ENCODE measurements at regions not wholly inside any gene's neighbourhood (a gene's known extent, or its start where the extent isn't known, plus 50 kb on each side); places are given as distances from the start of the nearest gene placed in this dataset.

DNA sequence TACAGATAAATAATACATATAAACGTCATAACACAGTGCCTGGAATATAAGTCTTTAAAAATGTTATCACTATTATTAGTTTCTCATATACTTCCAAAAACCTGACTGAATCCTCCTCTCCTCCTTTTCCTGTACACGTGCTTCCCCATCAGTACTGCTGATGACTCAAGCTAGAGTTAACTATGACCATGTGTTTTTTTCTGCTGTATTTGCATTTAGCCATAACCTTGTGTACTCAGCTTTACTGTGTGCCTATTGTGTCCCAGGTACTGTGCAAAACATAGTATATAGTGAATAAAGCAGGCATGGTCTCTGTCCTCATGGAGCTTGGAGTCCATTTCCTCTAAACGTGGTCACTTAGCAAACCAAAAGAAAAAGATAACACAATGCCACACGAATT, 56.5 kb upstream of the ARHGAP32 start (continued):
- TF ChIP-seq FIP1L1 (IDR thresholded peaks at IDR 0.05; ENCODE audit: borderline replicate concordance, insufficient read depth, low read depth, low read length): no peak
- TF ChIP-seq, protein P1, sequence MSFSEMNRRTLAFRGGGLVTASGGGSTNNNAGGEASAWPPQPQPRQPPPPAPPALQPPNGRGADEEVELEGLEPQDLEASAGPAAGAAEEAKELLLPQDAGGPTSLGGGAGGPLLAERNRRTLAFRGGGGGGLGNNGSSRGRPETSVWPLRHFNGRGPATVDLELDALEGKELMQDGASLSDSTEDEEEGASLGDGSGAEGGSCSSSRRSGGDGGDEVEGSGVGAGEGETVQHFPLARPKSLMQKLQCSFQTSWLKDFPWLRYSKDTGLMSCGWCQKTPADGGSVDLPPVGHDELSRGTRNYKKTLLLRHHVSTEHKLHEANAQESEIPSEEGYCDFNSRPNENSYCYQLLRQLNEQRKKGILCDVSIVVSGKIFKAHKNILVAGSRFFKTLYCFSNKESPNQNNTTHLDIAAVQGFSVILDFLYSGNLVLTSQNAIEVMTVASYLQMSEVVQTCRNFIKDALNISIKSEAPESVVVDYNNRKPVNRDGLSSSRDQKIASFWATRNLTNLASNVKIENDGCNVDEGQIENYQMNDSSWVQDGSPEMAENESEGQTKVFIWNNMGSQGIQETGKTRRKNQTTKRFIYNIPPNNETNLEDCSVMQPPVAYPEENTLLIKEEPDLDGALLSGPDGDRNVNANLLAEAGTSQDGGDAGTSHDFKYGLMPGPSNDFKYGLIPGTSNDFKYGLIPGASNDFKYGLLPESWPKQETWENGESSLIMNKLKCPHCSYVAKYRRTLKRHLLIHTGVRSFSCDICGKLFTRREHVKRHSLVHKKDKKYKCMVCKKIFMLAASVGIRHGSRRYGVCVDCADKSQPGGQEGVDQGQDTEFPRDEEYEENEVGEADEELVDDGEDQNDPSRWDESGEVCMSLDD (CRISPR knock-in tag; IDR thresholded peaks at IDR 0.05; ENCODE audit: borderline replicate concordance): no peak
- TF ChIP-seq ZSCAN31 (CRISPR knock-in tag; IDR thresholded peaks at IDR 0.05; ENCODE audit: low read depth): no peak
- no peak for TF ChIP-seq CEBPG (CRISPR knock-in tag; IDR thresholded peaks at IDR 0.05)
- TF ChIP-seq, protein P2, sequence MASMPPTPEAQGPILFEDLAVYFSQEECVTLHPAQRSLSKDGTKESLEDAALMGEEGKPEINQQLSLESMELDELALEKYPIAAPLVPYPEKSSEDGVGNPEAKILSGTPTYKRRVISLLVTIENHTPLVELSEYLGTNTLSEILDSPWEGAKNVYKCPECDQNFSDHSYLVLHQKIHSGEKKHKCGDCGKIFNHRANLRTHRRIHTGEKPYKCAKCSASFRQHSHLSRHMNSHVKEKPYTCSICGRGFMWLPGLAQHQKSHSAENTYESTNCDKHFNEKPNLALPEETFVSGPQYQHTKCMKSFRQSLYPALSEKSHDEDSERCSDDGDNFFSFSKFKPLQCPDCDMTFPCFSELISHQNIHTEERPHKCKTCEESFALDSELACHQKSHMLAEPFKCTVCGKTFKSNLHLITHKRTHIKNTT (CRISPR knock-in tag; IDR thresholded peaks at IDR 0.05): no peak
- no peak; the same call in 1 of the 2 replicates for TF ChIP-seq RXRB (CRISPR knock-in tag; IDR thresholded peaks at IDR 0.05; ENCODE audit: borderline replicate concordance)
- TF ChIP-seq MEIS1 (CRISPR knock-in tag; IDR thresholded peaks at IDR 0.05; ENCODE audit: borderline replicate concordance): no peak
- no peak for TF ChIP-seq ZNF24 (IDR thresholded peaks at IDR 0.05)
- TF ChIP-seq SCMH1 (CRISPR knock-in tag; IDR thresholded peaks at IDR 0.05; ENCODE audit: borderline replicate concordance): no peak
- TF ChIP-seq, protein P3, sequence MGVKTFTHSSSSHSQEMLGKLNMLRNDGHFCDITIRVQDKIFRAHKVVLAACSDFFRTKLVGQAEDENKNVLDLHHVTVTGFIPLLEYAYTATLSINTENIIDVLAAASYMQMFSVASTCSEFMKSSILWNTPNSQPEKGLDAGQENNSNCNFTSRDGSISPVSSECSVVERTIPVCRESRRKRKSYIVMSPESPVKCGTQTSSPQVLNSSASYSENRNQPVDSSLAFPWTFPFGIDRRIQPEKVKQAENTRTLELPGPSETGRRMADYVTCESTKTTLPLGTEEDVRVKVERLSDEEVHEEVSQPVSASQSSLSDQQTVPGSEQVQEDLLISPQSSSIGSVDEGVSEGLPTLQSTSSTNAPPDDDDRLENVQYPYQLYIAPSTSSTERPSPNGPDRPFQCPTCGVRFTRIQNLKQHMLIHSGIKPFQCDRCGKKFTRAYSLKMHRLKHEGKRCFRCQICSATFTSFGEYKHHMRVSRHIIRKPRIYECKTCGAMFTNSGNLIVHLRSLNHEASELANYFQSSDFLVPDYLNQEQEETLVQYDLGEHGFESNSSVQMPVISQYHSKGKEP (CRISPR knock-in tag; IDR thresholded peaks at IDR 0.05): no peak
- TF ChIP-seq, protein P4, sequence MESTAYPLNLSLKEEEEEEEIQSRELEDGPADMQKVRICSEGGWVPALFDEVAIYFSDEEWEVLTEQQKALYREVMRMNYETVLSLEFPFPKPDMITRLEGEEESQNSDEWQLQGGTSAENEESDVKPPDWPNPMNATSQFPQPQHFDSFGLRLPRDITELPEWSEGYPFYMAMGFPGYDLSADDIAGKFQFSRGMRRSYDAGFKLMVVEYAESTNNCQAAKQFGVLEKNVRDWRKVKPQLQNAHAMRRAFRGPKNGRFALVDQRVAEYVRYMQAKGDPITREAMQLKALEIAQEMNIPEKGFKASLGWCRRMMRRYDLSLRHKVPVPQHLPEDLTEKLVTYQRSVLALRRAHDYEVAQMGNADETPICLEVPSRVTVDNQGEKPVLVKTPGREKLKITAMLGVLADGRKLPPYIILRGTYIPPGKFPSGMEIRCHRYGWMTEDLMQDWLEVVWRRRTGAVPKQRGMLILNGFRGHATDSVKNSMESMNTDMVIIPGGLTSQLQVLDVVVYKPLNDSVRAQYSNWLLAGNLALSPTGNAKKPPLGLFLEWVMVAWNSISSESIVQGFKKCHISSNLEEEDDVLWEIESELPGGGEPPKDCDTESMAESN (CRISPR knock-in tag; conservative IDR thresholded peaks at IDR 0.05): peak; percentile 100
- no peak for TF ChIP-seq ZNF441 (CRISPR knock-in tag; IDR thresholded peaks at IDR 0.05; ENCODE audit: borderline replicate concordance)
- TF ChIP-seq, protein P5, sequence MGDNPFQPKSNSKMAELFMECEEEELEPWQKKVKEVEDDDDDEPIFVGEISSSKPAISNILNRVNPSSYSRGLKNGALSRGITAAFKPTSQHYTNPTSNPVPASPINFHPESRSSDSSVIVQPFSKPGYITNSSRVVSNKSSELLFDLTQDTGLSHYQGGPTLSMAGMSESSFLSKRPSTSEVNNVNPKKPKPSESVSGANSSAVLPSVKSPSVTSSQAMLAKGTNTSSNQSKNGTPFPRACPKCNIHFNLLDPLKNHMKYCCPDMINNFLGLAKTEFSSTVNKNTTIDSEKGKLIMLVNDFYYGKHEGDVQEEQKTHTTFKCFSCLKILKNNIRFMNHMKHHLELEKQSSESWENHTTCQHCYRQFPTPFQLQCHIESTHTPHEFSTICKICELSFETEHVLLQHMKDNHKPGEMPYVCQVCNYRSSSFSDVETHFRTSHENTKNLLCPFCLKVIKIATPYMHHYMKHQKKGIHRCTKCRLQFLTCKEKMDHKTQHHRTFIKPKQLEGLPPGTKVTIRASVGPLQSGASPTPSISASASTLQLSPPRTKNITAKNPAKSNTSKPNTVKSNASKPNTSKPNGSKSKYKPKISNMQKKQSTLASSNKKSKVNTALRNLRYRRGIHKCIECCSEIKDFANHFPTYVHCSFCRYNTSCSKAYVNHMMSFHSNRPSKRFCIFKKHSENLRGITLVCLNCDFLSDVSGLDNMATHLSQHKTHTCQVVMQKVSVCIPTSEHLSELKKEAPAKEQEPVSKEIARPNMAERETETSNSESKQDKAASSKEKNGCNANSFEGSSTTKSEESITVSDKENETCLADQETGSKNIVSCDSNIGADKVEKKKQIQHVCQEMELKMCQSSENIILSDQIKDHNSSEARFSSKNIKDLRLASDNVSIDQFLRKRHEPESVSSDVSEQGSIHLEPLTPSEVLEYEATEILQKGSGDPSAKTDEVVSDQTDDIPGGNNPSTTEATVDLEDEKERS (CRISPR knock-in tag; IDR thresholded peaks at IDR 0.05): peak; percentile 97
- no peak for TF ChIP-seq EED (CRISPR knock-in tag; IDR thresholded peaks at IDR 0.05)
- TF ChIP-seq, protein P6, sequence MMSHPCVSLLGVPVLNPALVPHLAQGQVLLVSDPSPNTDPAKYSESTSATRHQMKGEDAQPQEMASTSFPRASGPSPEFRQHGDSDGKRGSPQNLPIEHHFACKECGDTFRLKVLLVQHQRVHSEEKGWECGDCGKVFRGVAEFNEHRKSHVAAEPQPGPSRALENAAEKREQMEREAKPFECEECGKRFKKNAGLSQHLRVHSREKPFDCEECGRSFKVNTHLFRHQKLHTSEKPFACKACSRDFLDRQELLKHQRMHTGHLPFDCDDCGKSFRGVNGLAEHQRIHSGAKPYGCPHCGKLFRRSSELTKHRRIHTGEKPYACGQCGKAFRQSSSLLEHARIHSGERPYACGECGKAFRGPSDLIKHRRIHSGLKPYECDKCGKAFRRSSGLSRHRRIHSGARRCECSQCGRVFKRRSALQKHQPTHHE (CRISPR knock-in tag; IDR thresholded peaks at IDR 0.05; ENCODE audit: borderline replicate concordance): no peak
- no peak for TF ChIP-seq AGO2 (optimal IDR thresholded peaks at IDR 0.05; ENCODE audit: low read depth, low read length)
- TF ChIP-seq ZNF781 (CRISPR knock-in tag; IDR thresholded peaks at IDR 0.05; ENCODE audit: borderline replicate concordance, not compliant biosample characterization): no peak
- TF ChIP-seq SRSF1 (optimal IDR thresholded peaks at IDR 0.05; ENCODE audit: low read depth, low read length): no peak

Measured in HepG2 (cell line).